GM19452 (cell line): ENCODE measurements at regions not wholly inside any gene's neighbourhood (a gene's known extent, or its start where the extent isn't known, plus 50 kb on each side); places are given as distances from the start of the nearest gene placed in this dataset.
"Not testable (repeated sequence)": the region's sequence is repeated elsewhere in the genome, so short reads cannot be mapped to it uniquely, and the experiment has no call there.

Source experiments
- ATAC-seq: cut with Tn5 transposase; IDR thresholded peaks from one replicate; pipeline ENCODE4 v1.9.1; 2021; ENCODE audit not compliant: unreplicated experiment

- no peak for ATAC-seq
These were observed 2358.0 kb downstream of the ARAP2 start for GRCh38 chr4:33886356-33886755.

- ATAC-seq: no peak
These were observed 2353.5 kb downstream of the ARAP2 start for GRCh38 chr4:33890841-33891240.

GRCh38 chr4:33911959-33912358 is 2332.4 kb downstream of the ARAP2 start:
- no peak for ATAC-seq

DNA sequence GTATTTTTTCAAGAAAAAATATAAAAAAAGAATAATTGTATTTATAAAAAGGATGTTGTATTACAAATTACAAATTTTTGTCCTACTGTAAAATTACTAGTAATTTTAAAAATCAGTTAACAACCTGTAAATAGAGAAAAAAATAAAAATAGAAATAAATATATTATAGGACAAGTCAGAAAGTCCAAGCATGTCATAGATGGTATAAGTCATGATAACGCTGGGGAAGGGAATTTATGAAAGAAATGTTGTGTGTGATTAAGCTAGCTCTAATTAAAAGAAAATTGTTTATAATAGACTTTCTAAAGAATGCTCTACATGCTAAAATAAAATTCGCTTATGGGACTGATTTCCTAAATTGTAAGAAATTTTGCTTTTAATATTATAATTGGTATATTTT is 2329.9 kb downstream of the ARAP2 start:
- no peak for ATAC-seq

DNA sequence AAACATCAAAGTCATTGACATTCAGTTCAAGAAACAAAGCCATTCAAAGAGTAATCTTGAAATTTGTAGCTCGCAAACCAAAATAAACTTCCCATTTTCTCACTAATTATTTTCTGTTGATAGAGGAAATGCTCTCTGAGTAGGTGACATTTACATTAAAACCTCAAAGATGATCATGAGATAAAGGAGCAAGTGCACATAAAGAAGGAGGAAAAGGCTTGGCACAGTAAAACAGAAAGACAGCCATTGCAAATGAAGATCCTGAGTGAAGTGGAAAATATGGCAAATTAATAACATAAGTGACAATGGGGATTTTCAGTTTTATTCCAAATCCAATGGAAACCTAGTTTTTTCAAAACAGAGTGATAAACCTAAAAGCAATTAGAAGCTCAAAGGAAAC is 2320.8 kb downstream of the ARAP2 start:
- no peak for ATAC-seq

DNA sequence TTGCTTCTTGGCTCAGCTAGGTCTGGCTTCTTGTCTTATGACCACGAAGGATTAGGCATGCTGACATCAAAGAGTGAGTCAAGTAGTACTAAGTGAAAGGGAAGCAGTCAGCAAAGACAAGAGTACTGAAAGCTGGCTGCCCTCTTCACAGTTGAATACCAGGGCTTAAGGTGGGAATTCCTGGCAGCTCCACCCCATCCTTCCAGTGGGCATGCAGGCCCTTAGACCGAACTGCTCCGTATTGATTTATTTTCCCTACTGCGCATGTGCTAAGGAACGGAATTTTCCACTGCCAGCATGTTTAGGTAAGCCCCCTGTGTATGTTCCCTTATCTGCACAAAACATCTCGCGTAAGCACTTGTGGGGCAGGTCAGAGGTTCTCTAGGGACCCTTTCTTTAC is 2320.1 kb downstream of the ARAP2 start:
- ATAC-seq: no peak

DNA sequence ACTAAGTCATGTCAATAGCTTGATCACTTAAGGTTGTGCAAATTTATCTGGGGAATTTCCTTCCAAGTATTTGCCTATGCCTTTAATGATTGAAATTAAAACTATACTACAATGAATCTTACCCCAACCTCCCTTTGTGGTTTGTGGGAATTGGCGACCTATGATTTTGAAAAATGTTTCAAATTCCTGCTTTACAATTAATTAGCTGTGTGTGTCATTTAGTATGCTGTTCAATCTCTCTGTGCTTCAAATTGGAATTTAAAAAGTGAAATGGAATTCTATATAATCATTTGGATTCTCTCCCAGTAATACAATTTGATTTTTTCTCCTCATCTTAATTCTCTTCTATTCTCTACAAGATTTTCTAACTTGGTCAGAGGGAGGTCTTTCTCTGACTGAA is 2319.5 kb downstream of the ARAP2 start:
- no peak for ATAC-seq

GRCh38 chr4:33930497-33930896 is 2313.8 kb downstream of the ARAP2 start:
- ATAC-seq: no peak

GRCh38 chr4:33931026-33931425 is 2313.3 kb downstream of the ARAP2 start:
- ATAC-seq: no peak

DNA sequence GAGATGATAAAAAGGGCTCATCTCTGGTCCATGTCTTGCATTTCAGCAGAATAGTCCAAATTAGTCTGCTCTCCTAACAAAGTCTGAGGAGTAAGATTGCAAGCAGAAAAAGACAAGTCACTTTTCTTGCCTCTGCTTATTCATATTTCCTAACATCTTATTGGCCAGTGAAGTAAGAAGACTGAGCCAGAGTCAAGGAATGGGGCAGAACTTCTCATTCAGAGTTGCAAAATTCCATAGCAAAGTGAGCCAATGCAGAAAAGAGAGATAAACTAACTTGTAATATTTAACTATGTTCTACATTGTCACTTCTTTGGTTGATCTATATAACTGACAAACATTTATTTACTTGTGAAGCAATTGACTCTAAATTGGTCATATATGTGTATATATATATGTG is 2304.0 kb downstream of the ARAP2 start:
- ATAC-seq: no peak

- ATAC-seq: no peak
These were observed 2302.5 kb downstream of the ARAP2 start for GRCh38 chr4:33941854-33942253.

DNA sequence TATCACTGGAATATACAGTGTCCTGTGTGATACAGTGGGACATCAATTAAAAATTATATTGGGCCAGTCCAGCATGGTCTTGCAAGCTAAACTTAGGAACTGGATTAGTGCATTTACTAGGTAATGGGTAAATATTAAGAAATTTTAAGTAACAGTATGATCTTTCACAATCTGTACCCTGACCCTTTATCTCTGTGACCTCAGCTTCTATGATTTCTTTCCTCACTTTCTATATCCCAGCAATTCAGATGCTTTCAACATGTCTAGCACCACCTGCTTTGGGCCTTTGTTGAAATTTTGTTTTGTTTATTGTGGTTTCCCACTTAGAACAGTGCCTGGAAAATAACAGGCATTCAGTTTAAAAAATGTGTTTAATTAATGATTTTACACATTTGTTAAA is 2295.4 kb downstream of the ARAP2 start:
- ATAC-seq: no peak

DNA sequence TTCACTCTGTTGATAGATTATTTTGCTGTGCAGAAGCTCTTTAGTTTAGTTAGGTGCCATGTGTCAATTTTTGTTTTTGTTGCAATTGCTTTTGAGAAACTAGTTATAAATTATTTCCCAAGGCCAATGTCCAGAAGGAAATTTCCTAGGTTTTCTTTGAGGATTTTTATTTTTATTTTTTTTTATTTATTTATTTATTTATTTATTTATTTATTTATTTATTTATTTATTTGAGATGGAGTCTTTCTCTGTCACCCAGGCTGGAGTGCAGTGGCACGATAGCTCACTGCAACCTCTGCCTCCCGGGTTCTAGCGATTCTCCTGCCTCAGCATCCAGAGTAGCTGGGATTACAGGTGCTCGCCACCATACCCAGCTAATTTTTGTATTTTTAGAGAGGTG is 2290.5 kb downstream of the ARAP2 start:
- ATAC-seq: not testable (repeated sequence)

GRCh38 chr4:33954759-33955158 is 2289.6 kb downstream of the ARAP2 start:
- no peak for ATAC-seq

- ATAC-seq: no peak
These were observed 2284.8 kb downstream of the ARAP2 start for GRCh38 chr4:33959519-33959918.

GRCh38 chr4:33961761-33962160 is 2282.6 kb downstream of the ARAP2 start:
- ATAC-seq: no peak

GRCh38 chr4:33966808-33967207 is 2277.5 kb downstream of the ARAP2 start:
- ATAC-seq: no peak

DNA sequence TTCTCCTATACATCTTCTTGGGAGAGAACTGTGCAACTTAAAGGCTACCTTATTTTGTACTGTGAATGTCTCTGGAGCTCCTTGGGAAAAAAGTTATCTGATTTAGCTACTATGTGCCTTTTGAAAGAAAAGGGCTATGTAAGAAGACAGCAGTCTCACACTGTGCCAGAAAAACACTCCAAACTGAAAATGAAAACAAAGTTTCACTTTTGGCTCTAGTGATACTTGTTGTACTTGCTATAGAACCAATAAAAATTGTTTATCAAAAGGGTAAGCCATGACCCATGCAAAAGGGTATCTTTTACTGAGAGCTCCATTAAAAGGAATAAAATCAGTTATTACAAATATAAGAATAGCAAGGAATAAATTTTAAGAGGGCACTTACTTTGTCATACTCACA is 2270.0 kb downstream of the ARAP2 start:
- ATAC-seq: no peak

- ATAC-seq: no peak
These were observed 2268.3 kb downstream of the ARAP2 start for GRCh38 chr4:33975995-33976394.

- not testable (repeated sequence) for ATAC-seq
These were observed 2264.5 kb downstream of the ARAP2 start for GRCh38 chr4:33979781-33980180.

DNA sequence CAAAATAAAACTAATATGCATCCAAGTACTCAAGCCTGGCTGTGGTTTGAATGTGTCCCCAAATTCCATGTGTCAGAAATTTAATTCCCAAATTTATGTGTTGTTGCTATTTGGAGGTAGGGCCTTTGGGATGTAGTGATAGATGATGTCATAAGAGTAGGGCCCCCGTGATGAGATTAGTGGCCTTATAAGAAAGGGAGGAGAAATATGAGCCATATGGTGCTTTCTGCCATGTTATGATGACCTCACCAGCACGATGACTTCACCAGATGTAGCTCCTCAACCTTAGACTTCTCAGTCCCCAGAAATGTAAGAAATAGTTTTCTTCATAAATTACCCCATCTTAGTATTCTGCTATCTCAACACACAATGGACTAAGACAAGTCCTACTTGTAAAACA is 2264.0 kb downstream of the ARAP2 start:
- ATAC-seq: no peak

- ATAC-seq: no peak
These were observed 2254.4 kb downstream of the ARAP2 start for GRCh38 chr4:33989820-33990443.

- ATAC-seq: no peak
These were observed 2248.1 kb downstream of the ARAP2 start for GRCh38 chr4:33996075-33996718.
